Stimulated activated CD8-positive, alpha-beta memory T cell treated with anti-CD3 and anti-CD28 coated beads, Interleukin-2, amount 100 ng/mL, for 1 hour (primary cell): ENCODE measurements at regions not wholly inside any gene's neighbourhood (a gene's known extent, or its start where the extent isn't known, plus 50 kb on each side); places are given as distances from the start of the nearest gene placed in this dataset.
"Not testable (repeated sequence)": the region's sequence is repeated elsewhere in the genome, so short reads cannot be mapped to it uniquely, and the experiment has no call there.

Experiments
- DNase-seq, 2 donors: peaks; one replicate each; pipeline ENCODE4 v3.0.0-alpha.2; 2020; ENCODE audit warnings: low read depth in 2 of 2

GRCh38 chr1:30008372-30008997, 714.9 kb downstream of the MATN1 start:
- no peak for DNase-seq

- no peak for DNase-seq
These were observed 717.3 kb downstream of the MATN1 start for GRCh38 chr1:30005972-30006619.

- no peak for DNase-seq
These were observed 721.7 kb downstream of the MATN1 start for GRCh38 chr1:30001732-30002039.

DNA sequence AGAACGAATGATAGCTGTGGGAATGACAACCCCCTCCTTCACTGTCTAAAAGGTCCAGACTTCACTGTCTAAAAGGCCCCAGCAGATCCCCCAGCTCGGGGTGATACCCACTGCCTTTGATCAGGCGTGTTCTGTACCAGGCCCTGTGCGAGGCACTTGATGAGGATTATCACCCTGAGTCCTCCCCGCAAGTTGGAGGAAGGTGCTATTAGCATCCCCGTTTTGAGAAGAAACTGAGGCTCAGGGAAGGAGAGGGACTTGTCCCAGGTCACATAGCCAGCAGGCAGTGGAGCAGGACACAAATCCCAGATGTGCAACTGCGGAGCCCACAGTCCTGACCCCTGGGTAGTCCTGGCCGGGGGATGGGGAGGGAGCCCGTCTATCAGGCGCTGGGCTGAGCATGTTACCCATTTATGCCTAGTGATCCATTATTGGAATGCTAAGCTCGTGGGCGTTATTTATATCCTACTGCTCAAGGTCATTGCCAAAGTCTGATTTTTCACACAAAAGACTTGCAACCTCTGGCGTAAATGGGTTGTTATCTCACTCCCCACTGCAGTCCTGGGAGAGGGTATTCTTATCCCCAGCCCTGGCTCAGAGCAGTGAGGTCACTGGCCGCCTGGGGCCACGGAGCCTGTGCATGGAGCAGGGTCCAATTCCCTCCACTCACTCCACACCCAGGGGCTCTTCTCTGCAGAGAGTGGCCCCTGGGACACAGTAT, 722.2 kb downstream of the MATN1 start:
- no peak for DNase-seq

DNA sequence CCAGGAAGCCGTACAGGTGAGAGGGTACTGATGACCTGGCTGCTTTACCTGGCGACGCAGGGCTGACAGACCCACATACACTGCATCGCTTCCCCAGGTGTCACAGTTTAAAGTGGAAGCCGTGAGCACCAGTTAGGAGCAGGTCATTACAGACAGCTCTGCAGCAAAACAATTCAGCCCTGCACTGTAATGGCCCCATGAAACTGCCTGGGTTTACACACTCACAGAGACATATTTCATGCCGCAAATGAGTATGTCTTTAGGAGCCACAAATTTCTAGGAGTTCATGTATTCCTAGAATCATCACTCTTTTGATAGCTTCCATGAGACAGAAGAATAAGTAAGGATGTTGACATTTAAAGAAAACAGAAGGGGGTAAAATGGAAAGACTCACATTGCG, 723.1 kb downstream of the MATN1 start:
- DNase-seq: no peak

DNA sequence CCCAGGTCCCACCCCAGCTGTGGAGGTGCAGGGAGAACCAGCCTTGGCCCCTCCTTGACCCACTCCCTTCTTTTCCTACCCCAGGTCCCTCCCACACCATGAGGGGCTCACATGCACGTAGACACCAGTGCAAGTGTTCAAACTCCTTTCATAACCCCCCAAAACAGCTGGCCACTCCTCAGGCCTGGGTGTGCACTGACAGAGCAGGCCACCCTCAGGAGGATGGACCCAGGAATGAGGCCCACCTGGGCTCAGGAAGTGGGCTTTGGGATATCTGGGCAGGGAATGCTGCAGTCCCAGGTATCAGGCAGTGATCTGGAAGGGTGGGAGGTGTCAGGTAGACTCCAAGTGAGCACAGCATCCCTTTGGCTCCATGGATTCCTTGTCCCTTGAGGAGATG, 723.8 kb downstream of the MATN1 start:
- DNase-seq: no peak

DNA sequence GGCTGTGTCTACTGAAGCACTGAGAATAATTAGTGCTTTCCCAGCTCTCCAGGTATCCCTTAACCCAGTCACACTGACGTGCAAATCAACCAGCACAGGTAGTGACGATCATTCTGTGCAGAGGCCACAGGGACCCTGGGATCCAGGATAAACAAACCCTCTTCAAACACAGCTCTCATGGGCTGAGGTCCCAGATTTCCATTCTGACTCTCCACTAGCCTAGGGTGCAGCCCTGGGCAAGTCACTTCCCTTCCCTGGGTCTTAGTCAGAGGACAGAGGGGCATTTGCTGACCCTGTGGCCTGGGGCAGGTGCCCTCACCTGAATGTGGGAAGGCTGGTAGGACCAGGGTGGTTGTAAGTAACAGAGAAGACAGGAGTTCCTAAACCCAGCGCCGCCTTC, 724.7 kb downstream of the MATN1 start:
- DNase-seq: no peak

DNA sequence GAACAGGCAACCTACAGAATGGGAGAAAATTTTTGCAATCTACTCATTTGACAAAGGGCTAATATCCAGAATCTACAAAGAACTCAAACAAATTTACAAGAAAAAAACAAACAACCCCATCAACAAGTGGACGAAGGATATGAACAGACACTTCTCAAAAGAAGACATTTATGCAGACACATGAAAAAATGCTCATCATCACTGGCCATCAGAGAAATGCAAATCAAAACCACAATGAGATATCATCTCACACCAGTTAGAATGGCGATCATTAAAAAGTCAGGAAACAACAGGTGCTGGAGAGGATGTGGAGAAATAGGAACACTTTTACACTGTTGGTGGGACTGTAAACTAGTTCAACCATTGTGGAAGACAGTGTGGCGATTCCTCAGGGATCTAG, 725.6 kb downstream of the MATN1 start:
- not testable (repeated sequence) for DNase-seq

- DNase-seq: no peak
These were observed 729.4 kb downstream of the MATN1 start for GRCh38 chr1:29993950-29994349.

DNA sequence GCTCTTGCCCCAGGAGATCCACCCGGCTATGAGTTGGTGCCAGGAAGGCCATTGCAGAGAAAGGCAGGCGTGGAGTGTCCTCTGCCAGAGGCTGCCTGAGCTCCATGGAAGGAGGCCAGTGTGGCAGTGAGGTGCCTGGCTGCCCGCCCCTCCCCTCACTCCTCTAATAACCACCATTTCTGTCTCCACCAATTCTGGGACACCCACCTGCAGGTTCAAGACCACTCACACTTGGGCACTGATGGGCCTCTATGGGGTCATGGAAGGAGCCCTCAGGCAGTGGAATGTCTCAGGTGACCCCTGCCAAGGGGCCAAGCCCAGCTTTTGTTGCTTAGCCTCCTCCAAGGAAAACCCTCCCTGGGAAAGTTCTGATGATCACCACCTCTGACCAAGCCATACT, 731.6 kb downstream of the MATN1 start:
- no peak for DNase-seq

GRCh38 chr1:29991025-29991424, 732.4 kb downstream of the MATN1 start:
- no peak for DNase-seq

GRCh38 chr1:29990304-29990703, 733.1 kb downstream of the MATN1 start:
- no peak for DNase-seq

GRCh38 chr1:29986986-29987385, 736.4 kb downstream of the MATN1 start:
- no peak for DNase-seq

DNA sequence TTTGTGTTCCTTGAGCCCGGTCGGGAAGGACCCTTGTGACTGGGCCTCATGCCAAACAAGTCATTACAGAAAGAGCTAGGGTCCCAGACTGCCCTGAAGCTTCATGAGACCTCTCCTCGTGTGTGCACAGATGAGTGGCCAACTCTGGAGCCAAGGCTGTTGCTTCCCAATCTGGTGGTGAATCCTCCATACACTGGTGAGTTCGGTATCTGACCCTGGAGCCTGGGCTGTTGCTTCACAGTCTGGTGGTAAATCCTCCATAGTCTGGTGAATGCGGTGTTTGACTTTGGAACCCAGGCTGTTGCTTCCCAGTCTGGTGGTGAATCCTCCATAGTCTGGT, 737.8 kb downstream of the MATN1 start:
- no peak for DNase-seq

- no peak for DNase-seq
These were observed 738.4 kb downstream of the MATN1 start for GRCh38 chr1:29984862-29985605.

GRCh38 chr1:29984166-29984861, 739.1 kb downstream of the MATN1 start:
- DNase-seq: no peak

GRCh38 chr1:29983321-29983720, 740.1 kb downstream of the MATN1 start:
- no peak for DNase-seq

GRCh38 chr1:29981586-29982239, 741.7 kb downstream of the MATN1 start:
- DNase-seq: no peak

GRCh38 chr1:29977550-29977949, 741.2 kb downstream of the PTPRU start:
- DNase-seq: no peak

DNA sequence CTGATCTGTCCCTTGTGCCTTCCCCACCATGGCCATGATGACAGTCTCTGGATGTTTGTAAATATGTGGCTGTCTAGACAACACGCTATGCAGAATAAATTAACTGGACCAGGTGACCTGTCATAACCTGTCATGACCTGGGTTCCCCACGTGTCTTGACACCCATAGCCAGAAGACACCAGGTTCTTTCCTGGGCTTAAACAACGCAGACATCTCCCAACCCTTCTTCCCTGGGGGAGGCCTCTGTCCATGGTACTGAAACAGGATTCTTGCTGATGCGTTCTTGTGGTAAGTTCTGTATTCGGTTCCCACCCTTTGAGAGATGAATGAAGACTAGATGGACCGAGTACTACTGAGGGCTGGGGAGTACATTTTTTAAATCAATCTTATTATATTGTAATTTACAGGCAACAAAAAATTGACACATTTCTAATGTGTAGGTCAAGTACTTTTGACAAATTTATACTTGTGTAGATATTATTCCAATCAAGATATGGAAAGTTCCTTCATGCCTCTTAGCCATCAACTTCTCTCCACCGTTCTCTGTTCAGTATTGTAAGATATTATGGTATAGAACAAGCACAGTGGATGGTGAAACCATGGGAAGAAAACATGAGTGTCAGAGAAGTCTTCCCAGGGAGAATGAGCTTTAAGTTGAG, 738.8 kb downstream of the PTPRU start:
- DNase-seq: no peak

- DNase-seq: no peak
These were observed 738.0 kb downstream of the PTPRU start for GRCh38 chr1:29974316-29974724.
